GM18520 (cell line): ENCODE measurements at regions not wholly inside any gene's neighbourhood (a gene's known extent, or its start where the extent isn't known, plus 50 kb on each side); places are given as distances from the start of the nearest gene placed in this dataset.
"Not testable (repeated sequence)": the region's sequence is repeated elsewhere in the genome, so short reads cannot be mapped to it uniquely, and the experiment has no call there.

Experiments used
- ATAC-seq: cut with Tn5 transposase; IDR thresholded peaks from one replicate; pipeline ENCODE4 v1.9.1; 2021; ENCODE audit not compliant: unreplicated experiment

DNA sequence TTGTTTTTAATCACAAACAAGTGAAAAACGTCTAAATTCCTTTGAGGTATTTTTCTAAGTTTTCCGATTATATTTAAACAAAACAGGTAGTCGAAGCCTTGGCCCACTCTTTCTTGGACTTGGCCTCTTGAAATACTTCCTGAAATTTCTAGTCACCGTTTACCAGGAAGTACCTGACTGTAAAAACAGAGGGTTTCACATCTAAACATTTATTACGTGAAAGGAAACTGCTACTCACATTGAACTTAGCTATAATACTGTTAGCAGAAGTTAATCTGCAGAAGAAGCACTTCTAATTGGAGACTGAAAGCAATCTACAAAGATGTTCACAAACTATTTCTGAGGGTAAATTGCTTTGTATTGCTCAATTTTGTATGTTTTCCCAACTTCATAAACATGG is 526.0 kb upstream of the ADGRL4 start:
- ATAC-seq: no peak

DNA sequence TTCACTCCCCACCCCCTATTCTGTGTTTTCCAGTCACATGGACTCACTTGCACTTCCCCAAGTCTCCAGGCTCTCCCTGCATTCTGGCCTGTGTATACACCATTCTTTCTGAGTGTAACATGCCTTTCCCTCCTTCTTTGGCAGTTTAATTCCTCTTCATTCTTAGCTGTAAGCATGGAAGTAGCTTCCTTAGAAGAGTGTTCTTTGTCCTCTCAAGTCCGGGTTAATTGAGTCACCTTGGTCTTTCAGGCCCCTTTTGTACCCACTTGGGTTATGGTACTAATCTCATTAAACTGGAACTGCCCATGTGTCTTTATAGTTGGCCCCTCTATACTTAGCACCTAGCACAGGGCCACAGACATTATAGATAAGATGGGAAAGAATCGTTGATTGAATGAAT is 525.3 kb upstream of the ADGRL4 start:
- no peak for ATAC-seq

DNA sequence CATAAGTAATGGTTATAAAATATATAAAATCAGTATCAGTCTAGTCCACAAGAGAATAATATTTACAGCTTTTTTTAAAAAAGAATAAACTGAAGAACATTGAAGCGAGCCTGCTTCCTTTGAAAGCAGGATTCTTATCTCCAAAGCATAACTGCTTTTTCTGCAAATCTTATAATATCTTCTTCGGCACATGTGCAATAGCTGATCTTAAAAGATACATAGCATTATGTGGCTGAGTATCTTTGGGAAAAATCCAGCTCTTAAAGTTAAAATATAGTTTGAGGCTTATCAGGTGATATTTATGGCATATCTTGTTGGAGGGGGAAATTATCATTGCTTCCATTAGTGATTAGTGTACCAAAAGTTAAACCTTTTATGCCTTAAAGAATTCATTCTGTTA is 523.9 kb upstream of the ADGRL4 start:
- ATAC-seq: no peak

DNA sequence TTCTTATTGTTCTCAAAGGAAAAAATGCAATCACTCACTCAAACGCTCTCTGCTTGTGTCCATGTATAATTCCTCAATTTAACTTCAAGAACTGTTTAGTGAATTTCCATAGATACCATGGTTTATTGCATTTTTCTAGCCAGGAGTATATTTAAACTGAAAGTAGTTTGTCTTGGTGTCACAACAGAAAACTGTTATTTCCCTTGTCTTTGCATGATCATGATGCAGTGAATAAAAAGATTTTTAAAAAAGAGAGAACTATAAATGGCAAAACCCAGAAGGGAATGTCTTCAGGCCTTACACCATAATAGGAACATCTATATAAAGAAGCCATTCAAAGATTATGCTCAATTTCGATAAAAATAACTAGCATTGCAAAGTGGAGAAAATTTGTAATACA is 523.5 kb upstream of the ADGRL4 start:
- ATAC-seq: no peak

DNA sequence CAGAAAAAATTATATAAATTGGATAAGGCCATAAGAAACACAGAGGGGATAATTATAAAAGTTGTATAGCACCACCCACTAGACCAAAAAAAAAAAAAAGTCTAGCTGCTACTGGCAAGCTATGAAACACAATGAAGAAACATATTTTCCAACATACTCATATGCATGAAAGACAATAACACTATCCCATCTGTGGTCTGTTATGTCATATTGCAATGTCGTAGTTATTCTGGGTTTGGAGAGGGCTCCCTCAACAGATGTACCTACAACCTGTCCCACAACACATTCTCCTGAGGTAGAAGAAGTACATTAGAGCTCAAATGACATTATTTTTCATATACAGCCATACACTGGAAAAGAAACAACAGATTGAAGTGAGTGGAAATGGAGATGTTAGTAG is 517.6 kb upstream of the ADGRL4 start:
- ATAC-seq: no peak

DNA sequence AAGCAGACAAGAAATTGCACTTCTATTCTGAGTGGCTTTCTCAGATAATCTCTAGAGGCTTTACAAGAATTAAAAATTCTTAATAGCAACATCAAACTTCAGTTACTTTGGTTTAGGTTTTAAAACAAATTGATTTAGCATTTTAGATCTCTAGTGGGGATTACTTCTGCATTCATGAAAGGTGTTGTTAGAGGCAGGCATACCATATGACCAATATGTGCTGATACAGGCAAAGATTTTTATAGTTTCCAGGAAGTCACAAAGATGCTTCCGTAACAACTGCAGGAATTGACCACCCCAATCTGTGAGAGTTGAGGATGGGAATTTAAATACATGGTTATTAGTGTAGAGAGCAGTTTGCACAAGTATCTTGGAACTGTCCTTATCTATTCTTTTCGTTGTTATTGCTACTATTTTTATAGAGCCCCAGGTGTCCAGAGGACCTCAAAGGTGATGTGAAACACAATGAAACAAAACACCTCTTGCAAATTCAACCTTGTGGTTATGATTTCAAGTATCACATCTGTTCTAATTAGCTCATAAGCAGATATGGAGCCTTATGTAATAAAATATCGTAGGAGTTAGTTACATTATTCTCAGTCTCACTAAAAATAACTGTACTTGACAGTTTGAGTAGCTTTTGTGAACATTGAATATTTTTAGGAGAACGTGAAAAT is 512.7 kb upstream of the ADGRL4 start:
- no peak for ATAC-seq

DNA sequence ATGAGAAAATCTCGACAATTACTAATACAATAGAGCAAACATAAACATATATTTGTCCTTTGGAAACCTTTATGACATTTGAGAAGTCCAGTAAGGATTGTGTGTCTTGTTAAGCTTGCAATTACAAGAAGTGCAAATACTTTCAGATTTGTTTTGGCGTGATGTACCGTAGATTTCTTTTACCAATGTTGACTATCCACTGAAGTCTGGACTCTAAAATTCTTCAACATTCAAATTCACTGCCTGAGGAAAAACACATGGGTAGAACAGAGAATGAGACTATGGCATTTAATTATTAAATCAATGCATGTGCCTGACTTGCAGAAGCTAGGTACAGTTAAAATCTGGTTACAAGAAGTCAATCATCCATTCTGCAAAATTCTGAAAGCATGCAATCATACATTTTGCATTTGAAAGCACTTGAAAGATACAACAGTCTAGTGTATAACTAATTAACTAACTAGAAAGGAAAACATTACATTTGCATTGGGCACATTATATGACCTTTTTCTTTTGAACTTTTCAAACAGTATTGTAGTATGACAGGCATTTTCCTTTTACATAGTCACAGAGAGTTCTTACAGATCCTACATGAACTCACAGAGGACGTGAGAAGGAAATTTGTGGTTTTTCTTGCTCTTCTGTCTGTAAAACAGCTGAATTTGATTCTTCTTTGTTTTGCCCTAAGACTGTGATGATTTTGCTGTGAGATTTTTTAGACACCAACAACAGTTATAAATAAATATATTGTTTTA is 511.1 kb upstream of the ADGRL4 start:
- ATAC-seq: no peak

DNA sequence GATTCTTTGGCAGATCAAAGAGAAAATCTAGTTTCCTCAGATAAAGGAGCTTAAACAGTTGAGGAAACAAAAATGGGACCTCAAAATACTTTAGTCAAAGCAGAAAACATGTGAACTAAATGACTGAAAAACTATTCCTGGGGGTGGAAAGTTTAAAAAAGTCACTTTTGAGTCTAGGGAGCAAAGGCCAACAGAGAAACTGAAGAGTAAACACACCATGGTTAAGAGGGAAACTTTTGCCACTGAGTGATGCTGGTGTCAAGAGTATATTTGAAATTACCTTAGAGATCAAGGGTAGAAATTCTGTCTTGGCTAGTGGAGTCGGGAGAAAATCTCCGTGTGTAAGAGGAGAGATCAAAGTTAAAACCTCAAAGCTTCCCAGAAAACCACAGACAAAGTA is 501.2 kb upstream of the ADGRL4 start:
- ATAC-seq: no peak

DNA sequence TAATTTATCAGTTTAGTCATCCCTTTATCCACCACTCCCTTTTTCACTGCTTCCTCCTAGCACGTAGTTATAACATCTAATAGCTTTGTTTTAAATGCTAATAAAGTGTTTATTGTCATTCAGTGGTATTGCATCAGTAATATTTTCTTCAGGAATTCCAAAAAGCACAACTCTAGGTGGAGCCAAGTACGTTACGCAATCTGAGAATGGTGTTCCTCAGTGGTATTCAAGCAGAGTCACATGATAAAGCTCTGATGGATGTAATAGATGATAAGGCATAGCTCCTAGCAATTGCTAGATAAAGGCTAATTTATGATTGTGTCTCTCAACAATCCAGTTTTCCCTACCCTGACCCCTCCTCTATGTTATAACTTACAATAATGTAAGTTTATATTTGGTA is 494.6 kb upstream of the ADGRL4 start:
- no peak for ATAC-seq

DNA sequence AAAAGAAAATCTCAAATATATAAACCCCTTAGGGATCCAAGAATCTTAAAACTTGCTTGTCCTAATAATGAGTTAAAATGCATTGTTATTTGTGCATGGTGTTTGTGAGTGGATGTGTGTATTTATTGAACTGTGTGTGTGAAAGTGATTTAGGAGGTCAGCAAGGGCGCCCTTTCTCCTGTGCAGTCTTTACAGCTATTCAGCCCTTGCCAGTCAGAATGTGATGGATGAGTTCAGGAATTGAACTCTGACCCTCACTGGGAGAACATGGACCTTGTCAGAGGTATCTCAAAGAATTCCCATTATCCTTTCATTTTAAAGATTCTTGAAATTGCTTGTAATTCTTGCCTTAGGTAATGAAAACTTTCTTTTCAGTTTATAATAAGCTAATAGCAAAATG is 493.0 kb upstream of the ADGRL4 start:
- ATAC-seq: no peak

DNA sequence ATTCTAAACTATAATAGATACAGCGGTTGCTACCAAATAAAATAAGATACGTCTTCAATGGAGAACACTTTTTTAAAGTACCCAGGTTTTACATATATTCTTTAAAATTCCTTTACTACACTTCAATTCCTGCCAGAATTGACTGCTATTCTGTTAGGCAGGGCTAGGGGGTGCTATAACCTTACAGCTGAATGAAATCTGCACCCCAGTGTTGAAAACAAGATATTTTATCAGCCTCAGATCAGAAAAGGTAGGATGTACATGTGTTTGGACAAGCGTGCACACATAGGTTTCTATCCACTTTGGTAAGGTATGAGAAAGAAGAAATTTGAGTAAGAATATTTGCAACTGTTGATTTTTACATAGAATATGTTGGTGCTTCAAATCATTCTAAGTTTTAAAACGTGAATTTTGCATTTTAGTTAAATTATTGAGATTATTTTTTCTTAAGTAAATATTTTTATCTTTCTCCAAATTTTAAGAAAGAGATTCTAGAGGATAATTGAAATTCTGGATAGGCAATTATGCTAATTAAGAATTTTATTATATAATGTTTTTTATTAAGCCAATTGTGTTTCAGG is 490.8 kb upstream of the ADGRL4 start:
- ATAC-seq: peak; percentile 71

DNA sequence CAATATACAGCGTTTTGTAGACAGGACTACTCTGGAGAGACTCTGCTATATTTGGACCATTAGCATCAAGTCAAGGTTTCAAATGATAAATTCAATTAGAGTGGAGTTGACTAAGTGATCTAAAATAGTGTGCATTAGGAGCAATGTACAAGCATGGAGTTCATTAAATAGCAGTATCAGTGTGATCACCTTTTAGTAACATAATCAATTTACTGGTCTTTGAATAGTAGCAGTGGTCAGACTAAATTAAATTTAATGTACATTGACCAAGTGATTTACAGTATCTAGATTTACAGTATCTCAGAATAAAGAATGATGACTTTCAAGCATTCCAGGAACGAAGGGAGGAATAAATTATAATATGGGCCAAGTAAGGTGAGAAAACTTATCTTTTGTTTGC is 489.6 kb upstream of the ADGRL4 start:
- no peak for ATAC-seq

DNA sequence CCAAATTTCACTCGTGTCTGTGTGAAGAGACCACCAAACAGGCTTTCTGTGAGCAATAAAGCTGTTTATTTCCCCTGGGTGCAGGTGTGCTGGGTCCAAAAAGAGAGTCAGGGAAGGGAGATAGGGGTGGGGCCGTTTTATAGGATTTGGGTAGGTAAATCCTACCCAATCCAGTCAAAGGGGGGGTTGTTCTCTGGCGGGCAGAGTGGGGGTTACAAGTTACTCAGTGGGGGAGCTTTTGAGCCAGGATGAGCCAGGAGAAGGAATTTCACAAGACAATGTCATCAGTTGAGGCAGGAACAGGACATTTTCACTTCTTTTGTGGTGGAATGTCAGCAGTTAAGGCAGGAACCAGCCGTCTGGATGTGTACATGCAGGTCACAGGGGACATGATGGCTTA is 487.2 kb upstream of the ADGRL4 start:
- not testable (repeated sequence) for ATAC-seq

DNA sequence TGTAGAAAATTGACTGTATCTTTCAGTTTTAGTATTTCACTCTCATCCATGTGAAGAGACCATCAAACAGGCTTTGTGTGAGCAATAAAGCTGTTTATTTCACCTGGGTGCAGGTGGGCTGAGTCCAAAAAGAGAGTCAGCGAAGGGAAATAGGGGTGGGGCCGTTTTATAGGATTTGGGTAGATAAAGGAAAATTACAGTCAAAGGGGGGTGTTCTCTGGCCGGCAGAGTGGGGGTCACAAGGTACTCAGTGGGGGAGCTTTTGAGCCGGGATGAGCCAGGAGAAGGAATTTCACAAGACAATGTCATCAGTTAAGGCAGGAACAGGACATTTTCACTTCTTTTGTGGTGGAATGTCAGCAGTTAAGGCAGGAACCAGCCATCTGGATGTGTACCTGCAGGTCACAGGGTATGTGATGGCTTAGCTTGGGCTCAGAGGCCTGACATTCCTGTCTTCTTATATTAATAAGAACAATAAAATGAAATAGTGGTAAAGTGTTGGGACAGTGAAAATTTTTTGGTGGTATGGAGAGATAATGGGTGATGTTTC is 482.1 kb upstream of the ADGRL4 start:
- ATAC-seq: not testable (repeated sequence)

DNA sequence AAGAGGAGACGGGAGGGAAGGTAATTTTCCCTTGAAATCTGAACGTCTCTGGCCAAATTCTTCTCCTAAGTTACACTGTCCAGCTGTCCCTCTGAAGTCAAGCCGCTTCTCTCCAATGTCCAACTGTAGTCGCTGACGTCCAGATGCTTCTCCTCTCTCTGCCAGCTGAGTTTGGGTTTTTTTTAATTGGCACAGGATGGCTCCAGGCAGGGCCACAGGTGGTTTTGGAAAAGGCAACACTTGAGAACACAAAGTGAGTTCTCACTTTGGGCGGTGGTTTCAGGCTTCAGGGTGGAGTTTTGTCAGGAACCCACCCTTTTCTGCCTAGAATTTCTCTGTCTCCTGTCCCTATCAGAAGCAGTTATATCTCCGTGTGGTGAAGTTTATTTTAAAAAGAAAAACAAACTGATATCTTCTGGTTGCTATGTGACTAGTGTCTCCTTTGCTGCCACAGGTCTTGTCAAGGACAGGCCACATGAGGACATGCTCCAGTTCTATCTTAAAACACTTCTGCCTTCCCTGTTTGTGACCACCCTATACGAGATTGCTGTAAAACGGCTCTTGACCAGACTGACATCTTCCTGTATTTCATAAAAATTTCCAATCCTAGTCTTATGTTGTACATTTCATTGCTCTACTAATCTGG is 472.3 kb upstream of the ADGRL4 start:
- no peak for ATAC-seq

DNA sequence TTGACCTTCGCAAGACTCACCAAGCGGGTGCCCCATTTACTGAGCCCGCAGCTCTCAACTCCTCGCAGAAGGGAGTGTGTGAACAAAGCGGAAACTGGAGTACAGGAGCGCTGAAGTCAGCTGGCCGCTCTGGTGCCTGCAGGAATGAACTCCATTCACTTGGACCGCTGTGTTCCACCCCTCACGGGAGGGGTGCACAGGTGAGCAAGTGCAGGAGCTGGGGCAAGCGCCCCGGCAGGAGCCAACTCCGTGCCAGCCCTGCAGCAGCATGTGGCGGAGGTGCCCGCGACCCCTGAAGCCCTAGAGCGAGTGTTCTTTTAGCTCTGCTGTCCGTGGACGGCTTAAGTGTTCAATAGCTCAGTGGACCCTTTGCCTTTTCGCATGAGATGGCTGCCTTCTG is 471.6 kb upstream of the ADGRL4 start:
- no peak for ATAC-seq

DNA sequence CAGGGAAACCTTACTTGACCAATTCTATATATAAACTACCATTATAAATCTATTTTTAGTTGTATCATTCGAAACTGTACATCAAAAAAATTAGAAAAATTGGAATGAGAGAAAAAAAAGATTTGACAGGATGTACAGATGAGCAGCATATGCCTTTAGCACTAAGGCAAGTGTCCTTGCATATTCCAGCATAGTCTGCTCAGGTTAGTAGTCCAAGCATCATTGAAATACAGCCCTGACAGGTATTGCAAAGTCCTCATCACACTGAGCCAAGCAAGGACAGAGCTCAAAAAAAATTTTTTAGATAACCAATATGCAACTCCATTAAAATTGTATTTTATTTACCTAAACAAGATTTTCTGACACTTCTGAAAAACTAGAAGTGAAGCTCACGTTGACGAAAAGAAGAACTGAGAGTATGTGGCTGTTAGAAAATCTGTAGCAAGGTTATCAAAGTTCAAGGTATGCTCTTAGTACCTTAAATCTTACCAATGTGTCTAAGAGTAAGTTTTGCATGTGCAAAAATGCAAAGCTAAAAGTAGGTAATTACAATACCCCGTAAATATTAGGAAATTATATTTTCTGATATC is 465.6 kb upstream of the ADGRL4 start:
- ATAC-seq: peak; percentile 81

DNA sequence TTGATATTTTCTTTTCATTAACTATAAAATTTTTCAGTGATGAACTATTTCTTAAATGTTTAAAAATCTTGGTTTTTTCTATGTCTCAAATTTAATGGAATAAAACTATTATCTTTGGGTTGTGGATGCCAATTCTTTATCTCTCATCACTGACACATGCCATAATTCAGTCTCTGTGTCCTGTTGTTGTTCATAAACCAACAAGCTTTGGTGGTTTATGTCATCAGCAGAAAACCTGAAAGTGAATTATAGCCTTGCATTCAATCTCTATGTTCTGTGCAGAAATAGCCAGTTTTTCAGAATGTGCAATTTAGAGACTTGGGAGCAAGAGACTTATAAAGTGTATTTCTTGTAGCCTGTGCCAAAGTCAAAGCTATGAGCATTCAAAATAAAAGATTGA is 462.6 kb upstream of the ADGRL4 start:
- ATAC-seq: no peak

DNA sequence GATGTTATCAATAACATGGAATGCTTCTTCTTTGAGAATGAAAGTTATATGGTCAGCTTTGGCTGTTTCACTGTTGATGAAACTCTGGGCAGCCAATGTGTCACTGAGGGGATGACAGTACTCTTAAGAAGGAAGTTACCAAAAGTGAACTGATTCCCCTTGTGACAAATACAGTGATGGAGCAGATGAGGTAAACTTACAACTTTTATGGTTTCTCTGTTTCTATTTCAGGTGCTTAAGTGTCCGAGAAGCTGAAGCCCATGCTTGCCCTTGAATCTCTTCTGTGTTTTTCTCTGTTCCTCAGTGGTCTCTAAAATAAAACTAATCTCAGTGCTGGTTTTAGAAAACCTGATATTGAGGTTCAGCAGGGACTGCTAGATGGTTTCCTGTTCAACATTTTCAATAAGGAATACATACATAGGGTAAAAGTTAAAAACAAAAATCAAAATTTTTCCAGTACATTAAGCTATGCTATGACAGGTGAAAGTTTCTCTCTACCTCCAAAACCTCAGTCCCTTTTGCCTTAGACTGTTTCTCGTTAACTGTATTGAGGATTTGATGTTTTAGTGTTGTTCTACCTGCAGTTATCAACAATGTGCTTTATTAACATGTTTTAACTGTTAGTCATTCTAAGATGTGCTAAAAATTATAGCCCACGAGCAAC is 454.4 kb upstream of the ADGRL4 start:
- ATAC-seq: peak; percentile 96

DNA sequence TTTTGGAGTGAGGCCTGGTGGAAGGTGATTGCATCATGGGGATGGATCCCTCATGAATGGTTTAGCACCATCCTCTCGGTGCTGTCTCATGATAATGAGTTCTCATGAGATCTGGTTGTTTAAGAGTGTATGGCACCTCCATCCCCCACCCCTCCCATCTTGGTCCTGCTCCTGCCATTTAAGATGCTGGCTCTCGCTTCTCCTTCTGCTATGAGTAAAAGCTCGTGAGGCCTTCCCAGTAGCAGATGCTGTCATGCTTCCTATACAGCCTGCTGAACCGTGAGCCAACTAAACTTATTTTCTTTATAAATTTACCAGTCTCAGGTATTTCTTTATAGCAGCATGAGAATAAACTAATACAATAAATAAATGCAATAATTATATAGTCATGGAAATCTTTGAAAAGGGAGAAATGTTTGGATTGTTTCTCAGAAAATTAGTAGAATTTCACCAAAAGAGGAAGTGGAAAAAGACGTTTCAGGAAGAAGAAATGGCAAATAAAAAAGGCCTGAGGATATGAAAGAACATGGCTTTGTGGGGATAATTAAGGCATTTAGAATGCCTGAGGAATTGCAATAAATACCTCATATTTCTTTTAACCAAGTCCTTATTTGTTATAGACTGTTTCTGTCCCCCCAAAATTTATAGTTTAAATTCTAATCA is 451.2 kb upstream of the ADGRL4 start:
- no peak for ATAC-seq
